Breast epithelium (tissue), 3 donors: ENCODE measurements at regions not wholly inside any gene's neighbourhood (a gene's known extent, or its start where the extent isn't known, plus 50 kb on each side); places are given as distances from the start of the nearest gene placed in this dataset.

Experiments
- POLR2A ChIP-seq: fragments of 450-650 bp; IDR thresholded peaks from one replicate; pipeline ENCODE4 v1.6.1; 2016; ENCODE audit warnings: antibody characterized with exemption, mild to moderate bottlenecking, moderate library complexity
- POLR2AphosphoS5 ChIP-seq, 3 donors: sonication (generic); formaldehyde crosslinking; IDR thresholded peaks; one replicate each; pipeline ENCODE4 v1.6.1; 2017; ENCODE audit warnings: antibody characterized with exemption in 3 of 3
- TF ChIP-seq, protein P1 (sequence below), 3 donors: fragments of 450-650 bp; IDR thresholded peaks; one replicate each; pipeline ENCODE4 v1.5.1; 2016 to 2017; ENCODE audit warnings: antibody characterized with exemption in 3 of 3, mild to moderate bottlenecking in 3 of 3, moderate library complexity in 3 of 3

DNA sequence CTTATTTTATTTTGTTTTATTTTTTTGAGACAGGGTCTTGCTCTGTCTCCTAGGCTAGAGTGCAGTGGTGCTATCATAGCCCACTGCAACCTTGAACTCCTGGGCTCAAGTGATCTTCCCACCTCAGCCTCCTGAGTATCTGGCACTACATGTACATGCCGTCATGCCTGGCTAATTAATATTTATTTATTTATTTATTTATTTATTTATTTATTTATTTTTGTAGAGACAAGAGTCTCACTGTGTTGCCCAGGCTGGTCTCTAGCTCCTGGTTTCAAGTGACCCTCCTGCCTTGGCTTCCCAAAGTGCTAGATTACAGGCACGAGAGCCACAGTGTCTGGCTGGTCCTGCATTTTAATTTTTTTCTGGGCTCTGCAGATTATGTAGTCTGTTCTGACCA, 84.9 kb upstream of the BCOR start:
- TF ChIP-seq POLR2AphosphoS5 (IDR thresholded peaks at IDR 0.05) (no peak), POLR2A (no peak)
- TF ChIP-seq, protein P1, sequence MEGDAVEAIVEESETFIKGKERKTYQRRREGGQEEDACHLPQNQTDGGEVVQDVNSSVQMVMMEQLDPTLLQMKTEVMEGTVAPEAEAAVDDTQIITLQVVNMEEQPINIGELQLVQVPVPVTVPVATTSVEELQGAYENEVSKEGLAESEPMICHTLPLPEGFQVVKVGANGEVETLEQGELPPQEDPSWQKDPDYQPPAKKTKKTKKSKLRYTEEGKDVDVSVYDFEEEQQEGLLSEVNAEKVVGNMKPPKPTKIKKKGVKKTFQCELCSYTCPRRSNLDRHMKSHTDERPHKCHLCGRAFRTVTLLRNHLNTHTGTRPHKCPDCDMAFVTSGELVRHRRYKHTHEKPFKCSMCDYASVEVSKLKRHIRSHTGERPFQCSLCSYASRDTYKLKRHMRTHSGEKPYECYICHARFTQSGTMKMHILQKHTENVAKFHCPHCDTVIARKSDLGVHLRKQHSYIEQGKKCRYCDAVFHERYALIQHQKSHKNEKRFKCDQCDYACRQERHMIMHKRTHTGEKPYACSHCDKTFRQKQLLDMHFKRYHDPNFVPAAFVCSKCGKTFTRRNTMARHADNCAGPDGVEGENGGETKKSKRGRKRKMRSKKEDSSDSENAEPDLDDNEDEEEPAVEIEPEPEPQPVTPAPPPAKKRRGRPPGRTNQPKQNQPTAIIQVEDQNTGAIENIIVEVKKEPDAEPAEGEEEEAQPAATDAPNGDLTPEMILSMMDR (IDR thresholded peaks at IDR 0.05), result no peak
